KOPT-K1 (cell line): ENCODE measurements at regions not wholly inside any gene's neighbourhood (a gene's known extent, or its start where the extent isn't known, plus 50 kb on each side); places are given as distances from the start of the nearest gene placed in this dataset.

Experiments
- H3K27ac ChIP-seq: fragments of 200-600 bp; sonication (generic); 2 replicates; pipeline ENCODE4 v1.5.1; 2016; ENCODE audit warnings: antibody characterized with exemption, mild to moderate bottlenecking, low read depth, low read length; ENCODE audit not compliant: poor library complexity, severe bottlenecking
- H3K36me3 ChIP-seq: fragments of 200-600 bp; sonication (generic); 2 replicates; pipeline ENCODE4 v1.5.1; 2017; ENCODE audit warnings: antibody characterized with exemption, mild to moderate bottlenecking, low read length, moderate library complexity; ENCODE audit not compliant: insufficient read depth
- H3K9me3 ChIP-seq: fragments of 200-600 bp; sonication (generic); 2 replicates; pipeline ENCODE4 v1.5.1; 2017; ENCODE audit warnings: antibody characterized with exemption, low read length, mild to moderate bottlenecking; ENCODE audit not compliant: insufficient read depth, poor library complexity, severe bottlenecking

DNA sequence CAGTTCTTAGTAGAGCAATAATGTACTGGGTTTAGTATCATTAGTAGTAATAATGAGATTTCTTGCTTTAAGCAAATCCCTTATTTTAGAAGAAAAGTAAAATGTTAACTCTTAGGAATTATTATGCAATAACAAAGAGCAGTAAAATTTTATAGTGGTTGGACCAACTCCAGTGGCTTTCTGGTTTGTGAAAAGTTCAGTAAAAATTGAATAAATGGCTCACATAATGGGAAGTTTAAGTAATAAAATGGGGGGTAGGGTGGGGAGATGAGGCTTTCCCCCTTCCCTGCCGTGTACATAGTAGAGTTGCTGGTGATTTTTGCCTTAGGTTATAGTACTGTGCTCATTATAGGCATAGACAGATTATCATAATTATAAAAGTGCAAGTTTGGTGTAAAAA, 250.5 kb upstream of the ATP2B1 start:
- H3K9me3 ChIP-seq: no peaks in the 10 kb centered on the region
- H3K36me3 ChIP-seq: no peaks in the 10 kb centered on the region
- H3K27ac ChIP-seq: no peak overlapping the region

DNA sequence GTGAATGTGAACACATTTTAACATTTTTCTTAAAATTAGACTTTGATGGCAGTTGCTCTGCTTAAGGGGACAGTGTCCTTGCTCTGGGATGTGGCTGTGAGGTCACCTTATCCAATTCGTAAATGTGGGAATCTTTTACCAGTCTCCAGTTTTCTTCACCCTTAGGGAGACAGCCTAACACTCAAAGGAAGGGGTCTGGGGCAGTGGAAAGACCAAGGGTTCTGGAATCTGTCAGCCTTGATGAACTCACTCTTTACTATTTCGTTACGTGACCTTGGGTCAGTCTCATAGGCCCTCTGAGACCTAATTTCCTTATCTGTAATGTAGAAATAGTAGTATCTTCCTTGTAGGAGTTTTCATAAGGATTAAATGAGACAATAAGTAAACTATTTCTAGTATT, 245.6 kb upstream of the ATP2B1 start:
- Histone ChIP-seq H3K36me3 (no peaks in the 10 kb centered on the region), H3K27ac (no peak overlapping the region), H3K9me3 (no peaks in the 10 kb centered on the region)

DNA sequence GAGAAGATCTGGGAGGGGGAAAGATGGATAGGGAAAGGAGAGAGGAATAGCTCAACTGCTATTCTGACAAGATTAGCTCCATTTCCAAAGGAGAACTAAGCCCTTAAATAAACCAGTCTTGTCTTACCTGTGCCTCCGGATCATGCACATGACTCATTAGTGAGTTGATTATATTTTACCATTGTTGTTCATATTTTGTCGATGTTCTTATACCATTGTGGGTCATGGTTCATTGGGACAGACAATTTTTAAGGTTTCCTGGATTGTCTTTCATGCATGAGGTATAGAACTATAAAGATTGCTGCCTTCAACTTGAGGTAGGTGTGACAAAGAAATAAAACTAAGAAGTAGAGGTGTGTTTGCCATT, 243.0 kb upstream of the ATP2B1 start:
- no peaks in the 10 kb centered on the region for H3K9me3 ChIP-seq
- H3K36me3 ChIP-seq: no peaks in the 10 kb centered on the region
- no peak overlapping the region for H3K27ac ChIP-seq

DNA sequence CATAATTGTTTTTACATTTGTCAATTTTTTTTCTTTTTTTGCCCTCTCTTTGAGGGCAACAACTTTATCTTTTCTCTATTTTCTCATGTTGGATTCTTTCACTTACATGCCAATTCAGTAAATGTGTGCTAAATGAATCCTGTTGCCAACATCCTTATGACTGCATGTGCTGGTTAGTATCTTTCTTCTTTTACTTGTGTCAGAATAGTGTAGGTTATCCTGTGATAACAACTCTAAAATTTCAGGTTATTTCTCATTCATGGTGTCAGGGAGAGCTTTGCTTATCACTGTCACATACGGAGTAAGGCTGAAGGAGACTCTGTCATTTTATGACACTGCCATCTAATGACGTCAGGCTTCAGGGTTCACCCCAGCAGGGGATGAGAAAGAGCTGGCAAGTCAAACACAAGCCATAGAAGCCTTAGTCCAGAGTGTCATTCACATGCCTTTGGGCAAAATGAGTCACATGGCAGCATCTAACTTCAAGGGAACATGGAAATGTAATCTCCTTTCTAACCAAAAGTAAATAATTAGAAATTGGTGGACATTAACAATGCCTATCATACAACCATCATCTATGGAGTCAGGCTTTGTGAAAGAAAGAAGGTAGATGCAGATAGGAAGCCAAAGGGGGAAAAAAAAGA, 242.5 kb upstream of the ATP2B1 start:
- Histone ChIP-seq H3K36me3 (no peaks in the 10 kb centered on the region), H3K27ac (no peak overlapping the region)

GRCh38 chr12:89950421-89950820, 241.8 kb upstream of the ATP2B1 start:
- no peaks in the 10 kb centered on the region for H3K9me3 ChIP-seq
- H3K27ac ChIP-seq: no peak overlapping the region
- no peaks in the 10 kb centered on the region for H3K36me3 ChIP-seq

More for the DNA sequence above, 242.5 kb upstream of the ATP2B1 start:
- H3K9me3 ChIP-seq: no peaks in the 10 kb centered on the region

- Histone ChIP-seq H3K27ac (no peak overlapping the region), H3K36me3 (no peaks in the 10 kb centered on the region), H3K9me3 (no peaks in the 10 kb centered on the region)
Measured at GRCh38 chr12:89949457-89950195, 241.0 kb upstream of the ATP2B1 start.

- H3K9me3 ChIP-seq: no peaks in the 10 kb centered on the region
- H3K27ac ChIP-seq: no peak overlapping the region
- H3K36me3 ChIP-seq: no peaks in the 10 kb centered on the region
Measured at GRCh38 chr12:89948271-89949175, 239.9 kb upstream of the ATP2B1 start.

- H3K36me3 ChIP-seq: no peaks in the 10 kb centered on the region
- no peak overlapping the region for H3K27ac ChIP-seq
- H3K9me3 ChIP-seq: no peaks in the 10 kb centered on the region
Measured at GRCh38 chr12:89947437-89948270, 239.0 kb upstream of the ATP2B1 start.

DNA sequence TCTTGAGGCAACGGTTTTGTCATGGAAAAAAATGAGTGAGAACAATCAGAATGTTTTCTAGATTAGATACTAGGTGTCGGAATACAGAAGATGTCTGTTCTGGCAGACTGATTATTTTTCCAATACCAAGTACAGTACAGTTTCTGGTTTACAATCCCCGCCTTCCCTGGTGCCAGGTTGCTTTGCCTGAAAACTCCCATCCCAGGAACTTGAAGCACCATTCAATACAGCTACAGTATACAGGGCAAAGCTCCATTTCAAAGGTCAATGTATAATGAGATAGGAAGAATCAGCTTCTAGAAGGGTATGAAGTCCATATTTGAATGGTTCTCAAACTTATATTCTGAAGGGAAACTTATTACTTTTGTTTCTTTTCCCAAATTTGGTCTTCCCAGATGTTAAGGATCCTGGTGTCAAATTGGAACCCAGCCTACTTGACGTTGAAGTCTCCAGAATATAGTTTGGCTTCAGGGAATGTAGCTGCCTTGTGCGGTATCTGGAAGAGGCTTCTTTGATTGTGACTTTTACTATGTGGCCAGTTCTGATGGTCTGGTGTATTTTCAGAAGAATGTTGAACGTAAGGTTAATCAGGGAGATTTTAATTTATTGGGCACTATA, 238.0 kb upstream of the ATP2B1 start:
- no peaks in the 10 kb centered on the region for H3K9me3 ChIP-seq
- H3K27ac ChIP-seq: no peak overlapping the region
- no peaks in the 10 kb centered on the region for H3K36me3 ChIP-seq

- Histone ChIP-seq H3K27ac (no peak overlapping the region), H3K9me3 (no peaks in the 10 kb centered on the region), H3K36me3 (no peaks in the 10 kb centered on the region)
Measured at GRCh38 chr12:89945123-89945522, 236.5 kb upstream of the ATP2B1 start.

DNA sequence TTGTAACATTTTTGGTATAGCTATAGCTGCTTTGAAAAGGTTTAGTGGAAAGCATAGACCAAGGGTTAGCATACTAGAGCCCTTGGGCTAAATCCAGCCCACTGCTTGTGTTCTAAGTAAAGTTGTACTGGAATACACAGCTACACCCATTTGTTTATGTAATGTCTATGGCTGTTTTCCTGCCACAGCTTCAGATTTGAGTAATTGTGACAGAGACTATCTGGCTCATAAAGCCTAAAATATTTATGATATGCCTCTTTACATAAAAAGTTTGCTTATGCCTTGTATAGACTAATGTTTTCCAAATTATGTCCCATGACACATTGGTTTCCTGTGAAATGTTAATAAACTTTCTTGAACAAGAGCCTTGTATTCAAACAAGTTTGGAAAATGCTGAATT, 234.8 kb upstream of the ATP2B1 start:
- no peaks in the 10 kb centered on the region for H3K36me3 ChIP-seq
- no peak overlapping the region for H3K27ac ChIP-seq
- no peaks in the 10 kb centered on the region for H3K9me3 ChIP-seq

GRCh38 chr12:89941436-89941835, 232.8 kb upstream of the ATP2B1 start:
- H3K9me3 ChIP-seq: no peaks in the 10 kb centered on the region
- H3K27ac ChIP-seq: no peak overlapping the region
- no peaks in the 10 kb centered on the region for H3K36me3 ChIP-seq

GRCh38 chr12:89939522-89940215, 231.0 kb upstream of the ATP2B1 start:
- Histone ChIP-seq H3K9me3 (no peaks in the 10 kb centered on the region), H3K27ac (no peak overlapping the region), H3K36me3 (no peaks in the 10 kb centered on the region)

GRCh38 chr12:89936631-89937030, 228.0 kb upstream of the ATP2B1 start:
- no peak overlapping the region for H3K27ac ChIP-seq
- H3K36me3 ChIP-seq: no peaks in the 10 kb centered on the region
- no peaks in the 10 kb centered on the region for H3K9me3 ChIP-seq
